ENCODE measurements at regions not wholly inside any gene's neighbourhood (a gene's known extent, or its start where the extent isn't known, plus 50 kb on each side); places are given as distances from the start of the nearest gene placed in this dataset.

- TF ChIP-seq CTCF (optimal IDR thresholded peaks at IDR 0.05 in 1 of 3, IDR thresholded peaks at IDR 0.05 in 1 of 3, conservative IDR thresholded peaks at IDR 0.05 in 1 of 3; ENCODE audit: extremely low read depth in 1 of 3, insufficient read depth in 2 of 3, low read length in 3 of 3) (no peak), EZH2 (IDR thresholded peaks at IDR 0.05; ENCODE audit: low read length) (no peak)
These were observed 1182.7 kb downstream of the FSTL5 start for GRCh38 chr4:160981083-160981482.

Data from keratinocyte (primary cell).